ENCODE measurements at regions not wholly inside any gene's neighbourhood (a gene's known extent, or its start where the extent isn't known, plus 50 kb on each side); places are given as distances from the start of the nearest gene placed in this dataset.
A peak's percentile ranks its signal among the peaks of the same experiment; 100 is the strongest.

DNA sequence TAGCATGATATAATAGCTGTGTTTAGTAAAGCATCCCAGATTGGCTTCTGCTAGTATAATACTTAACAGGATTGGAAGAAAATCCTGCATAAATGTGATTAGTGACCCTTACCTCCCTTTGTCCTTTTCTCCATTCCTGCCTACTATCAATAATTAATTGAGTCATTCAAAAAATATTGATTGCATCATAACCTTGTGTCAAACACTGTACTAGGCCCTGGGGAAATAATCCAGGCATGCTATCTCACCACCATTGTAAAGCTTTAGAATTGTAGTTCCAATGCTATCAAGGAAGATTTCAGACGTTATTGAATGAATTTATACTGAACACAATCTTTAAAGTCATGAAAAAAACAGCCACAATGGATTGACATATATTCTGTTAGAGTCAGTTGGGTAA is 378.6 kb upstream of the DDHD1 start:
- Mint-ChIP-seq H3K36me3 (ENCODE audit: low read depth) (no peaks in the 10 kb centered on the region), H3K4me1 (ENCODE audit: low read depth) (peaks cover 3% of the 10 kb centered on the region), H3K9me3 (no peaks in the 10 kb centered on the region), H3K27ac (no peak overlapping the region), H3K27me3 (ENCODE audit: low read depth) (no peaks in the 10 kb centered on the region), H3K4me3 (ENCODE audit: low read depth) (no peak overlapping the region)
- intact Hi-C loops (cut with micrococcal nuclease) = no loop called here
- DNase-seq (ENCODE audit: low spot score) = no peak

- Mint-ChIP-seq H3K27me3 (ENCODE audit: low read depth) (no peaks in the 10 kb centered on the region), H3K27ac (no peak overlapping the region)
- intact Hi-C loops (cut with micrococcal nuclease) = no loop called here
These were observed 378.0 kb upstream of the DDHD1 start for GRCh38 chr14:53531156-53531555.

GRCh38 chr14:53529519-53529918 is 376.4 kb upstream of the DDHD1 start:
- DNase-seq (ENCODE audit: low spot score) = no peak
- intact Hi-C loops (cut with micrococcal nuclease) = no loop called here
- H3K9me3 Mint-ChIP-seq = no peaks in the 10 kb centered on the region
- peaks cover 6% of the 10 kb centered on the region for H3K4me1 Mint-ChIP-seq (ENCODE audit: low read depth)
- no peaks in the 10 kb centered on the region for H3K36me3 Mint-ChIP-seq (ENCODE audit: low read depth)
- no peak overlapping the region for H3K27ac Mint-ChIP-seq
- H3K27me3 Mint-ChIP-seq (ENCODE audit: low read depth) = no peaks in the 10 kb centered on the region
- H3K4me3 Mint-ChIP-seq (ENCODE audit: low read depth) = no peak overlapping the region

More at GRCh38 chr14:53531156-53531555, 378.0 kb upstream of the DDHD1 start:
- peaks cover 3% of the 10 kb centered on the region for H3K4me1 Mint-ChIP-seq (ENCODE audit: low read depth)
- no peak overlapping the region for H3K4me3 Mint-ChIP-seq (ENCODE audit: low read depth)
- DNase-seq (ENCODE audit: low spot score) = no peak
- no peaks in the 10 kb centered on the region for H3K36me3 Mint-ChIP-seq (ENCODE audit: low read depth)
- H3K9me3 Mint-ChIP-seq = no peaks in the 10 kb centered on the region

- no peak for DNase-seq (ENCODE audit: low spot score)
- Mint-ChIP-seq H3K9me3 (no peaks in the 10 kb centered on the region), H3K27ac (no peak overlapping the region), H3K27me3 (ENCODE audit: low read depth) (peaks cover 2% of the 10 kb centered on the region), H3K4me1 (ENCODE audit: low read depth) (peaks cover 8% of the 10 kb centered on the region), H3K36me3 (ENCODE audit: low read depth) (no peaks in the 10 kb centered on the region), H3K4me3 (ENCODE audit: low read depth) (no peak overlapping the region)
- intact Hi-C loops (cut with micrococcal nuclease) = no loop called here
These were observed 375.1 kb upstream of the DDHD1 start for GRCh38 chr14:53528185-53528671.

GRCh38 chr14:53526200-53526599 is 373.1 kb upstream of the DDHD1 start:
- no peaks in the 10 kb centered on the region for H3K36me3 Mint-ChIP-seq (ENCODE audit: low read depth)
- H3K27me3 Mint-ChIP-seq (ENCODE audit: low read depth) = peaks cover 2% of the 10 kb centered on the region
- H3K27ac Mint-ChIP-seq = no peak overlapping the region
- no peak overlapping the region for H3K4me3 Mint-ChIP-seq (ENCODE audit: low read depth)
- DNase-seq (ENCODE audit: low spot score) = no peak
- H3K4me1 Mint-ChIP-seq (ENCODE audit: low read depth) = peaks cover 6% of the 10 kb centered on the region
- H3K9me3 Mint-ChIP-seq = peaks cover 4% of the 10 kb centered on the region
- intact Hi-C loops (cut with micrococcal nuclease) = no loop called here

GRCh38 chr14:53525608-53526007 is 372.5 kb upstream of the DDHD1 start:
- H3K36me3 Mint-ChIP-seq (ENCODE audit: low read depth) = no peaks in the 10 kb centered on the region
- DNase-seq (ENCODE audit: low spot score) = no peak
- peaks cover 6% of the 10 kb centered on the region for H3K4me1 Mint-ChIP-seq (ENCODE audit: low read depth)
- intact Hi-C loops (cut with micrococcal nuclease) = no loop called here
- no peak overlapping the region for H3K4me3 Mint-ChIP-seq (ENCODE audit: low read depth)
- peaks cover 4% of the 10 kb centered on the region for H3K9me3 Mint-ChIP-seq
- H3K27ac Mint-ChIP-seq = no peak overlapping the region
- H3K27me3 Mint-ChIP-seq (ENCODE audit: low read depth) = peaks cover 2% of the 10 kb centered on the region

DNA sequence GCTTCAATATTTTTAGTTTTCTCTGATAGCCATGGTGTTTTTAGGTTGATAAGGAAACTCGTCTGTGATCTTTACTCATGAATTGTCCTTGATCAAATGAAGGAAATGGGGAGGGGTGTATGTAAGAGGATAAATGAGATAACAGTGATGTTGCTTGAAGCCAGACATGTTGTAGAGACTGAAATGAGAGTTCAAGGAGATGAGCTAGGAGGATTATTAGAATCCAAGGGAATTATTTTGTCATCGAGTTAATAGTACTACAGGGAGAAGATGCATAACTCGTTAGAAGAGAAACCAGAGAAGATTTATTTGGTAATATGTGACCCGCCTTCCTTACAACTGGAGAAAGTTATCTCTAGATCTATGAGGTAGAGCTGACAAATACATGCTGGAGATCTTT is 371.3 kb upstream of the DDHD1 start:
- Mint-ChIP-seq H3K4me3 (ENCODE audit: low read depth) (no peak overlapping the region), H3K4me1 (ENCODE audit: low read depth) (peaks cover 9% of the 10 kb centered on the region), H3K27me3 (ENCODE audit: low read depth) (peaks cover 2% of the 10 kb centered on the region), H3K9me3 (peaks cover 4% of the 10 kb centered on the region), H3K36me3 (ENCODE audit: low read depth) (no peaks in the 10 kb centered on the region), H3K27ac (no peak overlapping the region)
- no peak for DNase-seq (ENCODE audit: low spot score)
- intact Hi-C loops (cut with micrococcal nuclease) = no loop called here

GRCh38 chr14:53523226-53523625 is 370.1 kb upstream of the DDHD1 start:
- intact Hi-C loops (cut with micrococcal nuclease) = no loop called here
- DNase-seq (ENCODE audit: low spot score) = no peak
- Mint-ChIP-seq H3K4me1 (ENCODE audit: low read depth) (peaks cover 11% of the 10 kb centered on the region), H3K27me3 (ENCODE audit: low read depth) (peaks cover 2% of the 10 kb centered on the region), H3K27ac (no peak overlapping the region), H3K4me3 (ENCODE audit: low read depth) (no peak overlapping the region), H3K36me3 (ENCODE audit: low read depth) (no peaks in the 10 kb centered on the region), H3K9me3 (peaks cover 4% of the 10 kb centered on the region)

GRCh38 chr14:53520078-53520928 is 367.2 kb upstream of the DDHD1 start:
- Mint-ChIP-seq H3K4me1 (ENCODE audit: low read depth) (peaks cover 30% of the 10 kb centered on the region), H3K27ac (no peak overlapping the region), H3K36me3 (ENCODE audit: low read depth) (no peaks in the 10 kb centered on the region), H3K27me3 (ENCODE audit: low read depth) (peaks cover 2% of the 10 kb centered on the region), H3K9me3 (peaks cover 4% of the 10 kb centered on the region), H3K4me3 (ENCODE audit: low read depth) (no peak overlapping the region)
- intact Hi-C loops (cut with micrococcal nuclease) = no loop called here
- DNase-seq (ENCODE audit: low spot score) = no peak

DNA sequence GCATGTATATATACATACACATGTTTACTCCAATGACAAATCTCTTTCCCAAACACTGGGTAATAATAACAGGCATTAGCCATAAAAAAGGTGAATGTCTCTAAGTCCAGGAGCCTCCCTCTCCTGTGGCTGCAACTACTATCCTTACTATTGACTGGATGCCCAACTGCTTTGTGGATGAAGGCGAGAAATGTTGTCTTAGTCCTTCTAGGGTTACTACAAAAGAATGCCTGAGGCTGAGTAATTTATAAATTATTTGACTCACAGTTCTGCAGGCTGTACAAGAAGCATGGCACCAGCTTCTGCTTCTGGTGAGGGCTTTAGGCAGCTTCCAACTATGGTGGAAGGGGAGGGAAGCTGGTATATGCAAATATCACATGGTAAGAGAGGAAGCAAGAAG is 366.0 kb upstream of the DDHD1 start:
- peaks cover 30% of the 10 kb centered on the region for H3K4me1 Mint-ChIP-seq (ENCODE audit: low read depth)
- H3K36me3 Mint-ChIP-seq (ENCODE audit: low read depth) = no peaks in the 10 kb centered on the region
- peaks cover 4% of the 10 kb centered on the region for H3K9me3 Mint-ChIP-seq
- H3K4me3 Mint-ChIP-seq (ENCODE audit: low read depth) = no peak overlapping the region
- no peak for DNase-seq (ENCODE audit: low spot score)
- no peak overlapping the region for H3K27ac Mint-ChIP-seq
- H3K27me3 Mint-ChIP-seq (ENCODE audit: low read depth) = no peaks in the 10 kb centered on the region
- intact Hi-C loops (cut with micrococcal nuclease) = loop anchor here (10.0 kb wide), 1 partner anchor 84 kb away; no protein-coding TSS in a partner anchor

GRCh38 chr14:53517270-53517960 is 364.3 kb upstream of the DDHD1 start:
- Mint-ChIP-seq H3K9me3 (peaks cover 4% of the 10 kb centered on the region), H3K27me3 (ENCODE audit: low read depth) (no peaks in the 10 kb centered on the region), H3K27ac (no peak overlapping the region), H3K4me3 (ENCODE audit: low read depth) (no peak overlapping the region), H3K36me3 (ENCODE audit: low read depth) (no peaks in the 10 kb centered on the region), H3K4me1 (ENCODE audit: low read depth) (peaks cover 45% of the 10 kb centered on the region)
- intact Hi-C loops (cut with micrococcal nuclease) = loop anchor here (10.0 kb wide), 1 partner anchor 83 kb away; no protein-coding TSS in a partner anchor
- DNase-seq (ENCODE audit: low spot score) = no peak

DNA sequence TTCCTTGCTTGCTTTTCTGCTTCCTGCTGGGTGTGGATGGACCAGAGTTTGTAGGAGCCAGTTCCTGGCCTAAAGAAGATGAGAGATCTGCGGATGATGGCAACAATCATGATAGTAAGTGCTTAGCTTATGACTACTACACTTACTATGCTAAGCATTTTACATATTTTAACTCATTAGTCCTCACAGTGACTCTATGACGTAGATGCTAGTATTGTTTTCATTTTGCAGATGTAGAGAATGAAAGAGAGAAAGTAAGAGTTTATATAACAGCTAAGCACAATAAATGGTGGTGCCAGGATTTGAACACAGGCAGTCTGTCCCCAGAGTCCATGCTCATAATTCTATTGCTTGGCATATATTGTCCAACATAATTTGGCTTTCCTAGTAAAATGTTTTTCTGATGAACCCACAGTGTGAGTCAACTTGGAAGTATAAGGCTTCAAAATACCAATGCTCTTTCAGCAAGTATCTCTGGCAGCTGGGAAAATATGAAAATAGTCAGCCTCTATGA is 363.2 kb upstream of the DDHD1 start:
- no peak for DNase-seq (ENCODE audit: low spot score)
- no peaks in the 10 kb centered on the region for H3K27me3 Mint-ChIP-seq (ENCODE audit: low read depth)
- no peak overlapping the region for H3K27ac Mint-ChIP-seq

GRCh38 chr14:53515276-53515675 is 362.2 kb upstream of the DDHD1 start:
- H3K9me3 Mint-ChIP-seq = no peaks in the 10 kb centered on the region
- peaks cover 47% of the 10 kb centered on the region for H3K4me1 Mint-ChIP-seq (ENCODE audit: low read depth)
- no peaks in the 10 kb centered on the region for H3K36me3 Mint-ChIP-seq (ENCODE audit: low read depth)
- peak overlapping the region; percentile 18 for H3K27ac Mint-ChIP-seq
- no peak overlapping the region for H3K4me3 Mint-ChIP-seq (ENCODE audit: low read depth)
- DNase-seq (ENCODE audit: low spot score) = no peak
- no peaks in the 10 kb centered on the region for H3K27me3 Mint-ChIP-seq (ENCODE audit: low read depth)
- intact Hi-C loops (cut with micrococcal nuclease) = loop anchor here (10.0 kb wide), 1 partner anchor 80 kb away; no protein-coding TSS in a partner anchor

More for the DNA sequence above, 363.2 kb upstream of the DDHD1 start:
- H3K4me3 Mint-ChIP-seq (ENCODE audit: low read depth) = no peak overlapping the region
- intact Hi-C loops (cut with micrococcal nuclease) = loop anchor here (10.0 kb wide), 1 partner anchor 82 kb away; no protein-coding TSS in a partner anchor
- H3K9me3 Mint-ChIP-seq = no peaks in the 10 kb centered on the region
- peaks cover 48% of the 10 kb centered on the region for H3K4me1 Mint-ChIP-seq (ENCODE audit: low read depth)
- no peaks in the 10 kb centered on the region for H3K36me3 Mint-ChIP-seq (ENCODE audit: low read depth)

Data from activated T-helper 2 cell treated with anti-CD3 and anti-CD28 coated beads, Interferon-gamma antibody, Interleukin-2, Interleukin-4, amounts not matched to agents 10 μg/mL and 5 μg/mL and 100 μg/mL, durations not matched to agents 14 hours and 24 hours and 36 hours (primary cell).